Thyroid gland (tissue), 4 donors: ENCODE measurements at regions not wholly inside any gene's neighbourhood (a gene's known extent, or its start where the extent isn't known, plus 50 kb on each side); places are given as distances from the start of the nearest gene placed in this dataset.

Source experiments
- POLR2A ChIP-seq, 2 donors: fragments of 450-650 bp; IDR thresholded peaks; one replicate each; pipeline ENCODE4 v1.6.1; 2017; ENCODE audit warnings: antibody characterized with exemption in 2 of 2, mild to moderate bottlenecking in 2 of 2, moderate library complexity in 1 of 2
- TF ChIP-seq, protein P1 (sequence below), 6 experiments: fragments of 200-600 bp in 3 of 6; fragments of 450-650 bp in 3 of 6; sonication (generic) in 3 of 6; IDR thresholded peaks; one replicate each; pipeline ENCODE4 v1.5.1; 2016 to 2019; ENCODE audit warnings: antibody characterized with exemption in 6 of 6, mild to moderate bottlenecking in 2 of 6, inconsistent platforms in 1 of 6, moderate library complexity in 1 of 6

GRCh38 chr1:74895411-74895810 lies 162.5 kb downstream of the TYW3 start:
- TF ChIP-seq, protein P1, sequence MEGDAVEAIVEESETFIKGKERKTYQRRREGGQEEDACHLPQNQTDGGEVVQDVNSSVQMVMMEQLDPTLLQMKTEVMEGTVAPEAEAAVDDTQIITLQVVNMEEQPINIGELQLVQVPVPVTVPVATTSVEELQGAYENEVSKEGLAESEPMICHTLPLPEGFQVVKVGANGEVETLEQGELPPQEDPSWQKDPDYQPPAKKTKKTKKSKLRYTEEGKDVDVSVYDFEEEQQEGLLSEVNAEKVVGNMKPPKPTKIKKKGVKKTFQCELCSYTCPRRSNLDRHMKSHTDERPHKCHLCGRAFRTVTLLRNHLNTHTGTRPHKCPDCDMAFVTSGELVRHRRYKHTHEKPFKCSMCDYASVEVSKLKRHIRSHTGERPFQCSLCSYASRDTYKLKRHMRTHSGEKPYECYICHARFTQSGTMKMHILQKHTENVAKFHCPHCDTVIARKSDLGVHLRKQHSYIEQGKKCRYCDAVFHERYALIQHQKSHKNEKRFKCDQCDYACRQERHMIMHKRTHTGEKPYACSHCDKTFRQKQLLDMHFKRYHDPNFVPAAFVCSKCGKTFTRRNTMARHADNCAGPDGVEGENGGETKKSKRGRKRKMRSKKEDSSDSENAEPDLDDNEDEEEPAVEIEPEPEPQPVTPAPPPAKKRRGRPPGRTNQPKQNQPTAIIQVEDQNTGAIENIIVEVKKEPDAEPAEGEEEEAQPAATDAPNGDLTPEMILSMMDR (IDR thresholded peaks at IDR 0.05): no peak
- no peak for TF ChIP-seq POLR2A (IDR thresholded peaks at IDR 0.05)
